ENCODE measurements at regions not wholly inside any gene's neighbourhood (a gene's known extent, or its start where the extent isn't known, plus 50 kb on each side); places are given as distances from the start of the nearest gene placed in this dataset.

DNA sequence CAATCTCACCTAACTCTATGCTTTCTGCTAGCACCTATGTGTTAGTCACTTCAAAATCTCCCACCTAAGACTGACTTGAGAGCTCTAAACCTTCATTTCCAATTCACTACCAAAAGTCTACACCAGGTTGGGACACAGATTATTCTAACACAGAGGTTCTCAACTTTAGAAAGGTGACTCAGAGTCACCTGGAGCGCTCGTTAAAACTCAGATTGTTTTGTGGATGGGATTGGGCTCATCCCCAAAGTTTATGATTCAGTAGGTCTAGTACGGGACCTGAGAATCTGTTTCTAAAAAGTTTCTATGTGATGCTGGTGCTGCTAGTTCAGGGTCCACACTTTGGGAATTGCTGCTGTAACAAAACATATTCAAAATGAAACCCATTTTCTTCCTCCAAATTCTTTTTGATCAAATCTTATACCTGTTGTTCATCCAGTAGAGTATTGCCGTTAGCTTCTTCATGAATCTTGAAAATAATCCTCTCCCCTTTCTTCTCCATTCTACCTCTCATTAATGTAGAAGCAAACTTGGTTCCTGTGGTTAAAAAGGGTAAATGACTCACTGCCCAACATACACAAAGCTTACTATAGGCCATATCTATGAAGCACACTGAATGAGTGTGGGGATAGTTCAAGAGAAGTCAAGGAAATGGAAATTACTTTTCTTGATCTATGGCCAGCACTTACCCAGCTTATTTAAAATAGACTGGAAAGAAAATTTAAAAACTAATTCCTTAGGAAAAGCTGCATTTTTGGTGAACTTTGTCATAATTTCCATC, 206.7 kb downstream of the KIF21A start:
- Histone ChIP-seq H3K27ac (ENCODE audit: low read depth, low read length, poor library complexity, severe bottlenecking) (no peak overlapping the region), H3K36me3 (ENCODE audit: insufficient read depth, low read length, poor library complexity, severe bottlenecking) (no peaks in the 10 kb centered on the region), H3K9me3 (ENCODE audit: low read depth, low read length, poor library complexity, severe bottlenecking) (no peaks in the 10 kb centered on the region), H3K27me3 (replicated peaks; ENCODE audit: insufficient read depth, low read depth, low read length, poor library complexity) (no peaks in the 10 kb centered on the region), H3K4me3 (ENCODE audit: low read depth, low read length, poor library complexity, severe bottlenecking) (no peak overlapping the region), H3K4me1 (ENCODE audit: insufficient read depth, low read length, poor library complexity, severe bottlenecking) (no peaks in the 10 kb centered on the region)
- DNase-seq (ENCODE audit: low spot score) = no peak
- CTCF ChIA-PET = interaction anchor here (0.6 kb wide), 1 partner anchor 97 kb away, joined by 3 read pairs; no protein-coding TSS in a partner anchor
- intact Hi-C loops (cut with micrococcal nuclease; ENCODE audit: unreplicated experiment) = loop anchor here (10.0 kb wide), 1 partner anchor 411 kb away; no protein-coding TSS in a partner anchor
- POLR2A ChIA-PET (ENCODE audit: low non-redundant PET) = no interaction called here
- no TSS peak for BruUV-seq (replicated peaks)
- TF ChIP-seq EZH2 (IDR thresholded peaks at IDR 0.05; ENCODE audit: borderline replicate concordance, low read depth, low read length, poor library complexity, severe bottlenecking) = no peak

DNA sequence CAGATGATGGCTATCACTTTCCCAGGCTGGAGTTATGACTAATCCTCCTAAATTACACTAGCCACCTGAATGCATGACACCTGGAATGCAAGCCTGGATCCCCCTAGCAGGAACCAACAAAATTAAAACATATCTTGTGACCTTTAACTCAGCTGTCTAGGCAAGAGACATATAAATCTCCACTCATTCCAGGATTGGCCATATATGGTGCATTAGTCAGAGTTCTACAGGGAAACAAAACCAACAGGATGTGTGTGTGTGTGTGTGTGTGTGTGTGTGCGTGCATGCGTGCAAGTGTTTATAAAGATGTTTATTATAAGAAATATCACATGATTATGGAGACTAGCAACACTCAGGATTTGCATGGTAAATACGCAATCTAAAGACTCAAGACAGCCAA, 212.8 kb downstream of the KIF21A start:
- ChIA-PET CTCF (no interaction called here), POLR2A (ENCODE audit: low non-redundant PET) (no interaction called here)
- H3K27ac ChIP-seq (ENCODE audit: low read depth, low read length, poor library complexity, severe bottlenecking) = no peak overlapping the region
- intact Hi-C loops (cut with micrococcal nuclease; ENCODE audit: unreplicated experiment) = loop anchor here (10.0 kb wide), 1 partner anchor 405 kb away; no protein-coding TSS in a partner anchor
- TF ChIP-seq EZH2 (IDR thresholded peaks at IDR 0.05; ENCODE audit: borderline replicate concordance, low read depth, low read length, poor library complexity, severe bottlenecking) = no peak
- TF ChIP-seq CTCF (conservative IDR thresholded peaks at IDR 0.05; ENCODE audit: low read depth, low read length) = no peak
- H3K4me3 ChIP-seq (ENCODE audit: low read depth, low read length, poor library complexity, severe bottlenecking) = no peak overlapping the region
- BruUV-seq (replicated peaks) = no TSS peak
- H3K36me3 ChIP-seq (ENCODE audit: insufficient read depth, low read length, poor library complexity, severe bottlenecking) = no peaks in the 10 kb centered on the region
- no peaks in the 10 kb centered on the region for H3K27me3 ChIP-seq (replicated peaks; ENCODE audit: insufficient read depth, low read depth, low read length, poor library complexity)
- no peaks in the 10 kb centered on the region for H3K9me3 ChIP-seq (ENCODE audit: low read depth, low read length, poor library complexity, severe bottlenecking)
- H3K4me1 ChIP-seq (ENCODE audit: insufficient read depth, low read length, poor library complexity, severe bottlenecking) = peaks cover 31% of the 10 kb centered on the region
- peak; percentile 34 for DNase-seq (ENCODE audit: low spot score)

- intact Hi-C loops (cut with micrococcal nuclease; ENCODE audit: unreplicated experiment) = loop anchor here (1.0 to 10.0 kb wide), 3 partner anchors 28 to 182 kb away; no protein-coding TSS in a partner anchor
- Histone ChIP-seq H3K36me3 (ENCODE audit: insufficient read depth, low read length, poor library complexity, severe bottlenecking) (no peaks in the 10 kb centered on the region), H3K27ac (ENCODE audit: low read depth, low read length, poor library complexity, severe bottlenecking) (peak overlapping the region; percentile 32), H3K4me3 (ENCODE audit: low read depth, low read length, poor library complexity, severe bottlenecking) (no peak overlapping the region), H3K9me3 (ENCODE audit: low read depth, low read length, poor library complexity, severe bottlenecking) (peaks cover 7% of the 10 kb centered on the region), H3K27me3 (replicated peaks; ENCODE audit: insufficient read depth, low read depth, low read length, poor library complexity) (no peaks in the 10 kb centered on the region), H3K4me1 (ENCODE audit: insufficient read depth, low read length, poor library complexity, severe bottlenecking) (peaks cover 31% of the 10 kb centered on the region)
- no peak for TF ChIP-seq CTCF (conservative IDR thresholded peaks at IDR 0.05; ENCODE audit: low read depth, low read length)
- TF ChIP-seq EZH2 (IDR thresholded peaks at IDR 0.05; ENCODE audit: borderline replicate concordance, low read depth, low read length, poor library complexity, severe bottlenecking) = no peak
- peak; percentile 97 for DNase-seq (ENCODE audit: low spot score)
- POLR2A ChIA-PET (ENCODE audit: low non-redundant PET) = no interaction called here
- BruUV-seq (replicated peaks) = no TSS peak
- CTCF ChIA-PET = no interaction called here
These were observed 215.7 kb downstream of the KIF21A start for GRCh38 chr12:39227218-39227617.
